ENCODE measurements at regions not wholly inside any gene's neighbourhood (a gene's known extent, or its start where the extent isn't known, plus 50 kb on each side); places are given as distances from the start of the nearest gene placed in this dataset.
"Not testable (repeated sequence)": the region's sequence is repeated elsewhere in the genome, so short reads cannot be mapped to it uniquely, and the experiment has no call there.

GRCh38 chr3:21995079-21995607 is 244.1 kb upstream of the ZNF385D start:
- DNase-seq, result no peak

GRCh38 chr3:22007368-22007767 is 256.4 kb upstream of the ZNF385D start:
- DNase-seq, result no peak

GRCh38 chr3:22010997-22011396 is 260.0 kb upstream of the ZNF385D start:
- no peak for DNase-seq

- peak; percentile 7 for DNase-seq
These were observed 261.5 kb upstream of the ZNF385D start for GRCh38 chr3:22012471-22012870.

GRCh38 chr3:22013641-22014040 is 262.6 kb upstream of the ZNF385D start:
- no peak for DNase-seq

GRCh38 chr3:22016197-22016596 is 265.2 kb upstream of the ZNF385D start:
- no peak for DNase-seq

- not testable (repeated sequence) for DNase-seq
These were observed 273.6 kb upstream of the ZNF385D start for GRCh38 chr3:22024638-22025037.

- DNase-seq, result no peak
These were observed 278.5 kb upstream of the ZNF385D start for GRCh38 chr3:22029480-22029879.

GRCh38 chr3:22039161-22039560 is 288.2 kb upstream of the ZNF385D start:
- DNase-seq, result no peak

- no peak for DNase-seq
These were observed 289.1 kb upstream of the ZNF385D start for GRCh38 chr3:22040150-22040549.

- no peak for DNase-seq
These were observed 294.9 kb upstream of the ZNF385D start for GRCh38 chr3:22045882-22046281.

- DNase-seq, result no peak
These were observed 312.5 kb upstream of the ZNF385D start for GRCh38 chr3:22063500-22063899.

- no peak for DNase-seq
These were observed 317.6 kb upstream of the ZNF385D start for GRCh38 chr3:22068619-22069018.

- DNase-seq, result no peak
These were observed 337.2 kb upstream of the ZNF385D start for GRCh38 chr3:22088204-22088603.

GRCh38 chr3:22089284-22089683 is 338.3 kb upstream of the ZNF385D start:
- peak; percentile 20 for DNase-seq

- no peak for DNase-seq
These were observed 340.3 kb upstream of the ZNF385D start for GRCh38 chr3:22091329-22091728.

GRCh38 chr3:22098021-22098420 is 347.0 kb upstream of the ZNF385D start:
- no peak for DNase-seq

- DNase-seq, result no peak
These were observed 350.3 kb upstream of the ZNF385D start for GRCh38 chr3:22101351-22101750.

GRCh38 chr3:22101811-22102210 is 350.8 kb upstream of the ZNF385D start:
- peak; percentile 58 for DNase-seq

- no peak for DNase-seq
These were observed 352.4 kb upstream of the ZNF385D start for GRCh38 chr3:22103423-22103822.

- no peak for DNase-seq
These were observed 355.3 kb upstream of the ZNF385D start for GRCh38 chr3:22106213-22106896.

- no peak for DNase-seq
These were observed 360.2 kb upstream of the ZNF385D start for GRCh38 chr3:22111226-22111625.

- DNase-seq, result no peak
These were observed 362.4 kb upstream of the ZNF385D start for GRCh38 chr3:22113453-22113852.

GRCh38 chr3:22115581-22115980 is 364.6 kb upstream of the ZNF385D start:
- peak; percentile 43 for DNase-seq

- DNase-seq, result peak; percentile 28
These were observed 366.1 kb upstream of the ZNF385D start for GRCh38 chr3:22117091-22117490.
